H9 (cell line): ENCODE measurements at regions not wholly inside any gene's neighbourhood (a gene's known extent, or its start where the extent isn't known, plus 50 kb on each side); places are given as distances from the start of the nearest gene placed in this dataset.

Experiments
- DNase-seq: peaks from one replicate; pipeline ENCODE4 v3.0.0-alpha.2; 2017
- H2AFZ ChIP-seq: one replicate; pipeline ENCODE4 v1.6.1; 2013; ENCODE audit warnings: mild to moderate bottlenecking, low read length, control low read depth, moderate library complexity
- H2AK5ac ChIP-seq: 2 replicates; pipeline ENCODE4 v1.6.1; 2013; ENCODE audit warnings: low read length, control low read depth, mixed read lengths; ENCODE audit not compliant: insufficient read length
- H2BK120ac ChIP-seq: one replicate; pipeline ENCODE4 v1.6.1; 2013; ENCODE audit warnings: low read depth, mild to moderate bottlenecking, low read length, control low read depth, inconsistent platforms; ENCODE audit not compliant: poor library complexity, severe bottlenecking
- H2BK12ac ChIP-seq: 2 replicates; pipeline ENCODE4 v1.6.1; 2013; ENCODE audit warnings: low read length, control low read depth, mixed read lengths, low read depth; ENCODE audit not compliant: insufficient read length
- H2BK15ac ChIP-seq: 2 replicates; pipeline ENCODE4 v1.6.1; 2013; ENCODE audit warnings: low read depth, low read length, control low read depth
- H2BK20ac ChIP-seq: one replicate; pipeline ENCODE4 v1.6.1; 2013; ENCODE audit warnings: low read depth, mild to moderate bottlenecking, low read length, control low read depth, inconsistent platforms; ENCODE audit not compliant: poor library complexity, severe bottlenecking
- H2BK5ac ChIP-seq: 2 replicates; pipeline ENCODE4 v1.6.1; 2013; ENCODE audit warnings: low read length, control low read depth, mixed read lengths; ENCODE audit not compliant: insufficient read length
- H3K14ac ChIP-seq: 2 replicates; pipeline ENCODE4 v1.6.1; 2013; ENCODE audit warnings: low read length, control low read depth; ENCODE audit not compliant: insufficient read depth
- H3K18ac ChIP-seq: 2 replicates; pipeline ENCODE4 v1.6.1; 2013; ENCODE audit warnings: low read depth, mild to moderate bottlenecking, mixed read lengths, low read length, control low read depth; ENCODE audit not compliant: insufficient read length
- H3K23ac ChIP-seq: 2 replicates; pipeline ENCODE4 v1.6.1; 2013; ENCODE audit warnings: low read length, control low read depth, mixed read lengths, low read depth; ENCODE audit not compliant: insufficient read length
- H3K23me2 ChIP-seq: 2 replicates; pipeline ENCODE4 v1.6.1; 2013; ENCODE audit warnings: low read depth, mild to moderate bottlenecking, mixed read lengths, low read length, control low read depth; ENCODE audit not compliant: insufficient read length, poor library complexity, severe bottlenecking
- H3K27ac ChIP-seq: 2 replicates; pipeline ENCODE4 v1.5.1; 2013; ENCODE audit warnings: low read length, control low read depth, mixed read lengths, low read depth; ENCODE audit not compliant: insufficient read length
- H3K27me3 ChIP-seq: 2 replicates; pipeline ENCODE4 v1.6.1; 2013; ENCODE audit warnings: low read length, control low read depth, inconsistent platforms; ENCODE audit not compliant: insufficient read depth
- H3K4ac ChIP-seq: 2 replicates; pipeline ENCODE4 v1.6.1; 2013; ENCODE audit warnings: low read depth, mild to moderate bottlenecking, control low read depth, inconsistent platforms, low read length, moderate library complexity
- H3K4me1 ChIP-seq: 2 replicates; pipeline ENCODE4 v1.6.1; 2013; ENCODE audit warnings: low read length, control low read depth, inconsistent platforms; ENCODE audit not compliant: insufficient read depth
- H3K4me2 ChIP-seq: 2 replicates; pipeline ENCODE4 v1.6.1; 2013; ENCODE audit warnings: low read length, control low read depth, mixed read lengths; ENCODE audit not compliant: insufficient read length, insufficient read depth
- H3K56ac ChIP-seq: 2 replicates; pipeline ENCODE4 v1.6.1; 2013; ENCODE audit warnings: low read depth, mild to moderate bottlenecking, mixed read lengths, low read length, control low read depth; ENCODE audit not compliant: insufficient read length
- H3K79me1 ChIP-seq: 2 replicates; pipeline ENCODE4 v1.6.1; 2013; ENCODE audit warnings: low read depth, mild to moderate bottlenecking, moderate library complexity, low read length, control low read depth, inconsistent platforms; ENCODE audit not compliant: insufficient read depth, poor library complexity, severe bottlenecking
- H3K79me2 ChIP-seq: 2 replicates; pipeline ENCODE4 v1.6.1; 2013; ENCODE audit warnings: low read length, control low read depth, inconsistent platforms; ENCODE audit not compliant: insufficient read depth
- H3K9ac ChIP-seq: 2 replicates; pipeline ENCODE4 v1.6.1; 2013; ENCODE audit warnings: low read length, control low read depth, mixed read lengths; ENCODE audit not compliant: insufficient read length; ENCODE audit errors: extremely low read depth
- H3K9me3 ChIP-seq: one replicate; pipeline ENCODE4 v1.6.1; 2013; ENCODE audit warnings: low read depth, low read length, inconsistent platforms; ENCODE audit not compliant: control insufficient read depth
- H3T11ph ChIP-seq: one replicate; pipeline ENCODE4 v1.6.1; 2013; ENCODE audit warnings: mild to moderate bottlenecking, low read length, control low read depth, inconsistent platforms
- H4K20me1 ChIP-seq: one replicate; pipeline ENCODE4 v1.6.1; 2013; ENCODE audit not compliant: control insufficient read depth, insufficient read length, insufficient read depth
- H4K5ac ChIP-seq: 2 replicates; pipeline ENCODE4 v1.6.1; 2013; ENCODE audit warnings: low read depth, mild to moderate bottlenecking, mixed read lengths, low read length, control low read depth; ENCODE audit not compliant: insufficient read length
- H4K8ac ChIP-seq: replicated peaks from 2 replicates; pipeline ENCODE4 v1.6.1; 2013; ENCODE audit warnings: low read length, control low read depth, mixed read lengths, low read depth; ENCODE audit not compliant: insufficient read length
- H4K91ac ChIP-seq: 2 replicates; pipeline ENCODE4 v1.6.1; 2013; ENCODE audit warnings: low read depth, mild to moderate bottlenecking, moderate library complexity, mixed read lengths, low read length, control low read depth; ENCODE audit not compliant: insufficient read length
- H3K27ac Mint-ChIP-seq, 3 experiments: 2 replicates in 2 of 3; 3 replicates in 1 of 3; pipeline ENCODE4 v1.8.0; 2020 to 2021; ENCODE audit warnings: mixed read lengths in 3 of 3, mild to moderate bottlenecking in 1 of 3, moderate library complexity in 1 of 3
- H3K27me3 Mint-ChIP-seq: 2 replicates; pipeline ENCODE4 v1.8.0; 2021; ENCODE audit warnings: low read depth, mild to moderate bottlenecking, moderate library complexity, mixed read lengths
- H3K36me3 Mint-ChIP-seq, 3 experiments: 2 replicates in 2 of 3; 3 replicates in 1 of 3; pipeline ENCODE4 v1.8.0; 2020 to 2021; ENCODE audit warnings: low read depth in 3 of 3, mixed read lengths in 3 of 3; ENCODE audit not compliant: insufficient read depth in 1 of 3
- H3K4me1 Mint-ChIP-seq, 2 experiments: 2 replicates each; pipeline ENCODE4 v1.8.0; 2020; ENCODE audit warnings: mixed read lengths in 2 of 2
- H3K4me3 Mint-ChIP-seq, 2 experiments: 2 replicates in 1 of 2; 3 replicates in 1 of 2; pipeline ENCODE4 v1.8.0; 2020 to 2021; ENCODE audit warnings: mild to moderate bottlenecking in 2 of 2, mixed read lengths in 2 of 2, moderate library complexity in 1 of 2
- H3K9me3 Mint-ChIP-seq, 2 experiments: 2 replicates in 1 of 2; 3 replicates in 1 of 2; pipeline ENCODE4 v1.8.0; 2020; ENCODE audit warnings: mild to moderate bottlenecking in 2 of 2, mixed read lengths in 2 of 2, moderate library complexity in 1 of 2
- CTCF ChIP-seq: fragments of 200-600 bp; sonication (generic); conservative IDR thresholded peaks from 3 replicates; pipeline ENCODE4 v1.8.0; 2021; ENCODE audit warnings: antibody characterized with exemption, mild to moderate bottlenecking
- WGBS: extraction: QIAGEN DNeasy Blood & Tissue Kit; methylation state at CpG from one replicate; pipeline ENCODE4 v1.1.7; 2013; ENCODE audit warnings: missing lambda C conversion rate, low lambda C conversion rate, mixed read lengths; ENCODE audit not compliant: insufficient read length; ENCODE audit errors: extremely low coverage; 5-methylcytosine and 5-hydroxymethylcytosine counted together

GRCh38 chr2:168401048-168401556, 55.0 kb upstream of the CERS6 start:
- Histone ChIP-seq H3K23me2 (no peaks in the 10 kb centered on the region), H4K5ac (no peak overlapping the region), H3K4me2 (no peak overlapping the region), H3K56ac (no peak overlapping the region), H3T11ph (no peak overlapping the region), H2BK12ac (no peak overlapping the region), H3K18ac (no peak overlapping the region), H2BK120ac (no peak overlapping the region), H3K79me1 (no peaks in the 10 kb centered on the region), H3K27me3 (no peaks in the 10 kb centered on the region), H2AFZ (no peak overlapping the region), H4K8ac (no peak overlapping the region), H3K23ac (no peak overlapping the region), H3K14ac (peak overlapping the region; percentile 8; the same call in 1 of the 2 replicates), H3K9me3 (no peaks in the 10 kb centered on the region), H4K91ac (no peak overlapping the region), H4K20me1 (no peaks in the 10 kb centered on the region), H2BK5ac (no peak overlapping the region), H3K79me2 (no peaks in the 10 kb centered on the region), H2BK20ac (no peak overlapping the region), H3K27ac (no peak overlapping the region), H3K4me1 (no peaks in the 10 kb centered on the region), H2BK15ac (no peak overlapping the region), H3K9ac (no peak overlapping the region), H3K4ac (no peak overlapping the region), H2AK5ac (no peak overlapping the region)
- H3K27ac Mint-ChIP-seq: no peak overlapping the region
- H3K4me3 Mint-ChIP-seq: no peak overlapping the region
- DNase-seq: no peak
- H3K36me3 Mint-ChIP-seq: no peaks in the 10 kb centered on the region
- H3K27me3 Mint-ChIP-seq: no peaks in the 10 kb centered on the region
- H3K4me1 Mint-ChIP-seq: no peaks in the 10 kb centered on the region
- no CpG with 5 or more reads among the region's 4 CpGs for WGBS
- TF ChIP-seq CTCF: no peak
- H3K9me3 Mint-ChIP-seq: no peaks in the 10 kb centered on the region
